Lung microvascular endothelial cell (primary cell): ENCODE measurements at regions not wholly inside any gene's neighbourhood (a gene's known extent, or its start where the extent isn't known, plus 50 kb on each side); places are given as distances from the start of the nearest gene placed in this dataset.

Experiments used
- DNase-seq, 2 donors: peaks; one replicate each; pipeline versions ENCODE4 v3.0.0 to v3.0.0-alpha.2; 2010; ENCODE audit warnings: low read depth in 2 of 2

- no peak for DNase-seq
These were observed 884.1 kb downstream of the CCSER2 start for GRCh38 chr10:85212526-85212925.

DNA sequence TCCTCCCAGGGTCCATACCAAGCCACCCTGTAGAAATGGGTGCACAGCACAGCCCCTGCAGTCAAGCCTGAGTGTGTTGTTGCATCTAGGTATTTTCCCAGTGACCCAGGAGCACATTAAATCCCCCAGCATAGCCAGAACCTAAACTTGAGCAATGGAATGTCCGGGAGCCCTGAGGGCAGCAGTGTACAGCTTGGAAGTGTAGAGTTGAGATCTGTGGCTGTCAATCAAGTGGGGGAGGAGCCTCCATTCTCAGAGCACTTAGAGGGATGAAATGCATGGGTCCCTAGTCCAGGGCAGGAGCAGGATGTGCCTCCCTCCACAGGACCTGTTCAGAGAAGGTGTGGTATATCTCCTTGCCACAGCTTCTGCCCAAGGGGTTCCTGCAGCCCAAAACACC lies 885.1 kb downstream of the CCSER2 start:
- DNase-seq: no peak

DNA sequence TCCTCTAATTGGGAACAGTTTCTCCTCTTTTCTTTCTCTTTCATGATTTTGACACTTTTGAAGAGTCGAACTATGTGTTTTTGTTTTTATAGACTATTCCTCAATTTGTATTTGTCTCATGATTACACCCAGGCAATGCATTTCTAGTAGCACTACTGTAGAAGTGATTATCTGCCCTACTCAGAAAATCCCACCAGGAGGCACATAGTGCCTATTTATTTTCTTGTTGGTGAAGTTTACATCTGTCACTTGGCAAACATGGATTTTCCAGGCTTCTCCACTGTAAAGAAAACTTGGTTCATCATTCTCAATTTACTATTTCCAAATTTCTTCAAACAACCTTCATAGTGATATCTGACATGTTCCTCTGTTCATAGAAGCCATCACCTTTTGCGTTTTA lies 893.9 kb downstream of the CCSER2 start:
- DNase-seq: no peak

DNA sequence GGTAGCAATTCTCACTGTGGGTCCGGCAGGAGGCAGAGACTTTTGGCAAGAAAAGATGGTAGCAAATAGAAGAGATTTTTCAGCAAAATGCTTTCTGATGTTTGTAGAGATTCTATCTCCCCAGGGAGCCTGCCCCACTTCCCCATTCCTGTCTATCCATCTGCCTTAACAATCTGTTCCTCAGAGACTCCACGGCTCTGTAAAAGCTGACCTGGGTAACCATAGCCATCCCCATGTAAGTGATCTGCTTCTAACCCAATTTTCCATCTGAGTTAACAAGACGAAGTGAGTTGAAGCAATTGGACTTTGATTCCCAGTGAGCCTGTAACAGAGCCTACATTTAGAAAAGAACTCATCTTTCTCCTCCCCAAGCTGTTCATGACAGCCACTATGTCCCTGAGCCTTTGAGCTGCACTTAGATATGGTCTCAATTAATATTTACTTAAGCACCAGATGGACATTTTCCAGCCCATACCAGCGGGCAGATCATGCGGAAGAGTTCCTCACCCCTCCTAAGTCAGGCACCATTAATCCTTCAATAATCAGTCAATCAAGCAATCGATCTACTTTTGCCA lies 896.1 kb downstream of the CCSER2 start:
- DNase-seq: no peak

DNA sequence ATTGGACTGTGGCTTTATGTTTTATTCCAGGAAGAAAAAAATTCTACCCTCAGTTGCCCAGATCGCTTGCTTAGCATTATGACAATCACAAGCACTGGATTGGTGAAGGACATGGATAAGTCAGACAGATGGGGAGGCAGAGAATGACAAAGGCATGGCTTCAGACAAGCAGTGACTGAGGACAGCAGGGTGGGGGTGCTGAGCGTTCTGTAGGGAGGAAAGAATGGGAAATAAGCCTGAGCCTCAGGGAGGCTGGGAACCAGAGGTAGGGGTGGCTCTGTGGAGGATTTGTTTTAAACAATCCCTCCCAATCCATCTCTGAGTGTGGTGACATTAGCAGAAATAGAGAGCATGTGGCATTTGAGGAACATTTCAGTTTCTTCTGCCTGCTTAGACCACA lies 896.9 kb downstream of the CCSER2 start:
- DNase-seq: no peak

DNA sequence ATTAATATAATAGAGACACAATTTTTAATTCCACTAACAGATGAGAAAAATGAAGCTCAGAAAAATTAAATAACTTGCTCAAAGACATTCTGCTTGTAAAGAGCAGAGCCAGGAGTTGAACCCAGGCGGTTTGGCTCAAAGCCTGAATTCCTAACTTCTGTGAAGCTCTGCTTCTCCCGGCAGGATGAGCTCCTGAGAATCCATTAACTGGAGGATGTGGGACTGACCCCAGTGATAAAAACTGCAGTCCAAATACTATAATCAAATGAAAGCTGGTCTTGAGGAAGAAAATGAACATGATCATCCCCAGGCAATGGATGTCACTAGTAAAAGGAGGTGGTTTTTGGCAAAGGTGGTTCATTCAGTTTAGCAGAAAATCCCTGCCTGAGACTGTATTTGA lies 898.2 kb downstream of the CCSER2 start:
- no peak for DNase-seq

GRCh38 chr10:85228726-85229125 lies 900.3 kb downstream of the CCSER2 start:
- DNase-seq: no peak

GRCh38 chr10:85231534-85232270 lies 903.3 kb downstream of the CCSER2 start:
- no peak for DNase-seq

DNA sequence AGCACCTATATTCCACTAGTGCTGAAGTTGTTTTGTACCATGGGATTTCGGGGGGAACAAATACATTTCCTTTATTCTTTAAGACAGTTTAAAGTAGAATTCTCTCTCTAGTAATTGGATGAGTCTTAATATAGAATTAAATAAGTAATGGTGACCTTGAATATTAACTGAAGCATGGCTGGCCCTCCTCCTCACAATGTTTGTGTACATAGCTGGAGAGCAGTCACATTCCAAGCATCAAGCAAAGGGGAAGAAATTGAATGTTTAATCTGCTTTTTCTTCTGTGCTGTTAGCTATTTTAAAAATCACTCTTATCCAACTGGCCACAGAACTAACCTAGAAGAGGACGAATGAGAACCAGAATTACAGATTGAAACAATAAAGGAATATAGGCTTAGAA lies 906.9 kb downstream of the CCSER2 start:
- DNase-seq: no peak

DNA sequence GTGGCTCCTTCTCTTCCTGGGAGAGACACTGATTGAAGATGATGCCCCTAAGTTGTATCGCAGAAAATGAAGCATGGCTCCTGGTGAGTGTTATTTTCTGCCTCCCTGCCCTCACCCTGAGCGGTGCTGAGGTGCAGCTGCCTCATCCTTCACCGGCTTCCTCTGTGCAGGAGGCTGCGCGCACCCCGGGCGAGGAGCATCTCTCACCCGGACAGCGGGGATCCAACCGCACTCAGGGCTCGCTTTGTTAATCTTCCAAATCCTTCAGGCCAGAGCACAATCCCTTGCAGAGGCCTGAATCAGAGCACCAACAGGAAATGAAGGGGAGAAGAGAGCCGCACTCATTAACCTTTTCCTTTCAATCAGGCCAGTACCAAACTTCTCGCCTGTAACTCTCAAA lies 910.3 kb downstream of the CCSER2 start:
- DNase-seq: no peak

- no peak for DNase-seq
These were observed 921.9 kb downstream of the CCSER2 start for GRCh38 chr10:85250304-85250703.

- DNase-seq: no peak
These were observed 928.1 kb downstream of the CCSER2 start for GRCh38 chr10:85256481-85256880.

- DNase-seq: no peak
These were observed 931.5 kb downstream of the CCSER2 start for GRCh38 chr10:85259908-85260307.

GRCh38 chr10:85262992-85263391 lies 934.6 kb downstream of the CCSER2 start:
- DNase-seq: no peak

- no peak for DNase-seq
These were observed 936.7 kb downstream of the CCSER2 start for GRCh38 chr10:85265121-85265520.

GRCh38 chr10:85266808-85267207 lies 938.4 kb downstream of the CCSER2 start:
- no peak for DNase-seq

- DNase-seq: no peak
These were observed 951.6 kb downstream of the CCSER2 start for GRCh38 chr10:85280014-85280413.

- no peak for DNase-seq
These were observed 956.7 kb downstream of the CCSER2 start for GRCh38 chr10:85284778-85285770.

GRCh38 chr10:85293483-85293882 lies 965.1 kb downstream of the CCSER2 start:
- DNase-seq: no peak

- DNase-seq: no peak
These were observed 983.4 kb downstream of the CCSER2 start for GRCh38 chr10:85311613-85312337.

GRCh38 chr10:85315657-85316056 lies 987.3 kb downstream of the CCSER2 start:
- DNase-seq: no peak

- no peak for DNase-seq
These were observed 987.9 kb downstream of the CCSER2 start for GRCh38 chr10:85316276-85316675.
